ENCODE measurements at regions not wholly inside any gene's neighbourhood (a gene's known extent, or its start where the extent isn't known, plus 50 kb on each side); places are given as distances from the start of the nearest gene placed in this dataset.

GRCh38 chr20:16208443-16208842, 364.8 kb downstream of the KIF16B start:
- DNase-seq (no peak), ATAC-seq (ENCODE audit: insufficient read depth, low read depth) (no peak)
- no peaks in the 10 kb centered on the region for H4K20me1 ChIP-seq (ENCODE audit: insufficient read depth, low read length)
- H3K27ac ChIP-seq (ENCODE audit: low read length) = no peak overlapping the region
- no peak overlapping the region for H2AFZ ChIP-seq (ENCODE audit: low read depth, low read length)
- H3K79me2 ChIP-seq (ENCODE audit: insufficient read depth, low read length) = no peaks in the 10 kb centered on the region
- H3K36me3 ChIP-seq (ENCODE audit: insufficient read depth, low read length) = no peaks in the 10 kb centered on the region
- no peak overlapping the region for H3K4me3 ChIP-seq (ENCODE audit: low read depth in 1 of 2, low read length in 2 of 2)
- H3K9me3 ChIP-seq (ENCODE audit: insufficient read depth, low read length, severe bottlenecking) = no peaks in the 10 kb centered on the region
- H3K4me2 ChIP-seq (ENCODE audit: insufficient read depth, low read length) = no peak overlapping the region
- no peak overlapping the region for H3K9ac ChIP-seq (ENCODE audit: low read depth, low read length)
- no peaks in the 10 kb centered on the region for H3K4me1 ChIP-seq (ENCODE audit: insufficient read depth, low read length)
- TF ChIP-seq CTCF (IDR thresholded peaks at IDR 0.05; ENCODE audit: borderline replicate concordance, extremely low read depth, low read length, poor library complexity, severe bottlenecking) = no peak
- no peak for TF ChIP-seq EZH2 (IDR thresholded peaks at IDR 0.05; ENCODE audit: borderline replicate concordance, low read depth, low read length, severe bottlenecking)
- H3K27me3 ChIP-seq (ENCODE audit: insufficient read depth, low read length, poor library complexity) = no peaks in the 10 kb centered on the region

GRCh38 chr20:16206817-16207216, 366.4 kb downstream of the KIF16B start:
- H4K20me1 ChIP-seq (ENCODE audit: insufficient read depth, low read length) = no peaks in the 10 kb centered on the region
- H3K9me3 ChIP-seq (ENCODE audit: insufficient read depth, low read length, severe bottlenecking) = no peaks in the 10 kb centered on the region
- H3K36me3 ChIP-seq (ENCODE audit: insufficient read depth, low read length) = no peaks in the 10 kb centered on the region
- TF ChIP-seq CTCF (IDR thresholded peaks at IDR 0.05; ENCODE audit: borderline replicate concordance, extremely low read depth, low read length, poor library complexity, severe bottlenecking) (no peak), EZH2 (IDR thresholded peaks at IDR 0.05; ENCODE audit: borderline replicate concordance, low read depth, low read length, severe bottlenecking) (no peak)
- H3K4me3 ChIP-seq (ENCODE audit: low read depth in 1 of 2, low read length in 2 of 2) = no peak overlapping the region
- no peak overlapping the region for H3K9ac ChIP-seq (ENCODE audit: low read depth, low read length)
- no peak overlapping the region for H3K27ac ChIP-seq (ENCODE audit: low read length)
- no peaks in the 10 kb centered on the region for H3K4me1 ChIP-seq (ENCODE audit: insufficient read depth, low read length)
- no peaks in the 10 kb centered on the region for H3K27me3 ChIP-seq (ENCODE audit: insufficient read depth, low read length, poor library complexity)
- no peak overlapping the region for H2AFZ ChIP-seq (ENCODE audit: low read depth, low read length)
- no peak overlapping the region for H3K4me2 ChIP-seq (ENCODE audit: insufficient read depth, low read length)
- no peaks in the 10 kb centered on the region for H3K79me2 ChIP-seq (ENCODE audit: insufficient read depth, low read length)
- DNase-seq (no peak), ATAC-seq (ENCODE audit: insufficient read depth, low read depth) (no peak)

- H3K4me3 ChIP-seq (ENCODE audit: low read depth in 1 of 2, low read length in 2 of 2) = no peak overlapping the region
- TF ChIP-seq CTCF (IDR thresholded peaks at IDR 0.05; ENCODE audit: borderline replicate concordance, extremely low read depth, low read length, poor library complexity, severe bottlenecking) (no peak), EZH2 (IDR thresholded peaks at IDR 0.05; ENCODE audit: borderline replicate concordance, low read depth, low read length, severe bottlenecking) (no peak)
- H3K4me1 ChIP-seq (ENCODE audit: insufficient read depth, low read length) = no peaks in the 10 kb centered on the region
- no peaks in the 10 kb centered on the region for H3K36me3 ChIP-seq (ENCODE audit: insufficient read depth, low read length)
- H3K9me3 ChIP-seq (ENCODE audit: insufficient read depth, low read length, severe bottlenecking) = no peaks in the 10 kb centered on the region
- no peak overlapping the region for H2AFZ ChIP-seq (ENCODE audit: low read depth, low read length)
- H3K27me3 ChIP-seq (ENCODE audit: insufficient read depth, low read length, poor library complexity) = no peaks in the 10 kb centered on the region
- no peaks in the 10 kb centered on the region for H3K79me2 ChIP-seq (ENCODE audit: insufficient read depth, low read length)
- H3K27ac ChIP-seq (ENCODE audit: low read length) = no peak overlapping the region
- DNase-seq (no peak), ATAC-seq (ENCODE audit: insufficient read depth, low read depth) (no peak)
- H4K20me1 ChIP-seq (ENCODE audit: insufficient read depth, low read length) = no peaks in the 10 kb centered on the region
- H3K4me2 ChIP-seq (ENCODE audit: insufficient read depth, low read length) = no peak overlapping the region
- no peak overlapping the region for H3K9ac ChIP-seq (ENCODE audit: low read depth, low read length)
Observed at GRCh38 chr20:16205507-16205906, 367.7 kb downstream of the KIF16B start.

- TF ChIP-seq EZH2 (IDR thresholded peaks at IDR 0.05; ENCODE audit: borderline replicate concordance, low read depth, low read length, severe bottlenecking) = no peak
- no peaks in the 10 kb centered on the region for H3K79me2 ChIP-seq (ENCODE audit: insufficient read depth, low read length)
- DNase-seq (no peak), ATAC-seq (ENCODE audit: insufficient read depth, low read depth) (no peak)
- no peak overlapping the region for H3K4me3 ChIP-seq (ENCODE audit: low read depth in 1 of 2, low read length in 2 of 2)
- H3K4me1 ChIP-seq (ENCODE audit: insufficient read depth, low read length) = no peaks in the 10 kb centered on the region
- no peaks in the 10 kb centered on the region for H3K27me3 ChIP-seq (ENCODE audit: insufficient read depth, low read length, poor library complexity)
- H3K27ac ChIP-seq (ENCODE audit: low read length) = no peak overlapping the region
- H3K9ac ChIP-seq (ENCODE audit: low read depth, low read length) = no peak overlapping the region
- no peak overlapping the region for H3K4me2 ChIP-seq (ENCODE audit: insufficient read depth, low read length)
- no peak overlapping the region for H2AFZ ChIP-seq (ENCODE audit: low read depth, low read length)
- no peaks in the 10 kb centered on the region for H4K20me1 ChIP-seq (ENCODE audit: insufficient read depth, low read length)
- H3K9me3 ChIP-seq (ENCODE audit: insufficient read depth, low read length, severe bottlenecking) = no peaks in the 10 kb centered on the region
- H3K36me3 ChIP-seq (ENCODE audit: insufficient read depth, low read length) = no peaks in the 10 kb centered on the region
Observed at GRCh38 chr20:16203096-16203495, 370.2 kb downstream of the KIF16B start.
